ENCODE measurements at regions not wholly inside any gene's neighbourhood (a gene's known extent, or its start where the extent isn't known, plus 50 kb on each side); places are given as distances from the start of the nearest gene placed in this dataset.

DNA sequence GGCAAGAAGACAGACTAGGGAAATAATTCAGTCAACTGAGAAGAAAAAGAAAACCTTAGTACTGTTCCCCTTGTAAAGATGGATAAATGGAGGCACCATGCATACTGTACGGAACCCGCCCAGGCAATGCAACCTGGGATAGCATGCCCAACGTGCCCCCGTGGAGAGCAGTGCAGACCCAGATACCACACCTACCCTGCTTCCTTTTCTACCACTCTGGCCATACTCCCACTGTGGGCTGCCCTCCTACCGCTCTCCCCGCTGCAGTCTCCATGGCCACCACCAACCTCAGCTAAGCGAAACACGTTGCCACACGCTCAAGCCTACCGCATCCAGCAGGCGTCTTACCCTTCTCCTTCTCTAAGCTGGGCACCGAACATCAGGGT is 117.4 kb upstream of the SERPIND1 start:
- Histone ChIP-seq H2BK20ac (ENCODE audit: low read depth, low read length, poor library complexity, severe bottlenecking) (no peak overlapping the region), H3K9ac (ENCODE audit: extremely low read depth, insufficient read length, low read length) (no peak overlapping the region), H3K27ac (ENCODE audit: insufficient read length, low read depth, low read length) (no peak overlapping the region), H3K79me1 (ENCODE audit: insufficient read depth, low read depth, low read length, poor library complexity, severe bottlenecking) (no peaks in the 10 kb centered on the region), H3K27me3 (ENCODE audit: insufficient read depth, low read length) (no peaks in the 10 kb centered on the region), H2AK5ac (ENCODE audit: insufficient read length, low read length) (no peak overlapping the region), H4K5ac (ENCODE audit: insufficient read length, low read depth, low read length) (no peak overlapping the region), H3K4ac (ENCODE audit: low read depth, low read length) (no peak overlapping the region), H3K4me2 (ENCODE audit: insufficient read depth, insufficient read length, low read length) (no peak overlapping the region), H3T11ph (ENCODE audit: low read length) (no peak overlapping the region), H3K4me1 (ENCODE audit: insufficient read depth, low read length) (no peaks in the 10 kb centered on the region), H3K14ac (ENCODE audit: insufficient read depth, low read length) (peak overlapping the region; percentile 10; the same call in 1 of the 2 replicates), H4K20me1 (ENCODE audit: control insufficient read depth, insufficient read depth, insufficient read length) (no peaks in the 10 kb centered on the region), H3K23ac (ENCODE audit: insufficient read length, low read depth, low read length) (no peak overlapping the region), H3K56ac (ENCODE audit: insufficient read length, low read depth, low read length) (no peak overlapping the region), H3K18ac (ENCODE audit: insufficient read length, low read depth, low read length) (no peak overlapping the region), H3K23me2 (ENCODE audit: insufficient read length, low read depth, low read length, poor library complexity, severe bottlenecking) (no peaks in the 10 kb centered on the region), H2BK5ac (ENCODE audit: insufficient read length, low read length) (no peak overlapping the region), H3K79me2 (ENCODE audit: insufficient read depth, low read length) (no peaks in the 10 kb centered on the region), H3K9me3 (ENCODE audit: control insufficient read depth, low read depth, low read length) (no peaks in the 10 kb centered on the region), H2AFZ (ENCODE audit: low read length) (no peak overlapping the region), H2BK15ac (ENCODE audit: low read depth, low read length) (no peak overlapping the region), H4K8ac (replicated peaks; ENCODE audit: insufficient read length, low read depth, low read length) (no peak overlapping the region), H2BK120ac (ENCODE audit: low read depth, low read length, poor library complexity, severe bottlenecking) (no peak overlapping the region), H2BK12ac (ENCODE audit: insufficient read length, low read depth, low read length) (no peak overlapping the region), H4K91ac (ENCODE audit: insufficient read length, low read depth, low read length) (no peak overlapping the region)
- Mint-ChIP-seq H3K4me3 (no peak overlapping the region), H3K27ac (no peak overlapping the region), H3K4me1 (no peaks in the 10 kb centered on the region), H3K27me3 (ENCODE audit: low read depth) (peaks cover 25% of the 10 kb centered on the region), H3K9me3 (peaks cover 0 to 3% of the 10 kb centered on the region in 2 experiments; a peak in 1 of 5 replicates), H3K36me3 (ENCODE audit: insufficient read depth in 1 of 3, low read depth in 3 of 3) (no peaks in the 10 kb centered on the region)
- DNase-seq: peak; percentile 23
- no CpG with 5 or more reads among the region's 12 CpGs for WGBS (ENCODE audit: extremely low coverage, insufficient read length, low lambda C conversion rate)
- TF ChIP-seq, protein P1, sequence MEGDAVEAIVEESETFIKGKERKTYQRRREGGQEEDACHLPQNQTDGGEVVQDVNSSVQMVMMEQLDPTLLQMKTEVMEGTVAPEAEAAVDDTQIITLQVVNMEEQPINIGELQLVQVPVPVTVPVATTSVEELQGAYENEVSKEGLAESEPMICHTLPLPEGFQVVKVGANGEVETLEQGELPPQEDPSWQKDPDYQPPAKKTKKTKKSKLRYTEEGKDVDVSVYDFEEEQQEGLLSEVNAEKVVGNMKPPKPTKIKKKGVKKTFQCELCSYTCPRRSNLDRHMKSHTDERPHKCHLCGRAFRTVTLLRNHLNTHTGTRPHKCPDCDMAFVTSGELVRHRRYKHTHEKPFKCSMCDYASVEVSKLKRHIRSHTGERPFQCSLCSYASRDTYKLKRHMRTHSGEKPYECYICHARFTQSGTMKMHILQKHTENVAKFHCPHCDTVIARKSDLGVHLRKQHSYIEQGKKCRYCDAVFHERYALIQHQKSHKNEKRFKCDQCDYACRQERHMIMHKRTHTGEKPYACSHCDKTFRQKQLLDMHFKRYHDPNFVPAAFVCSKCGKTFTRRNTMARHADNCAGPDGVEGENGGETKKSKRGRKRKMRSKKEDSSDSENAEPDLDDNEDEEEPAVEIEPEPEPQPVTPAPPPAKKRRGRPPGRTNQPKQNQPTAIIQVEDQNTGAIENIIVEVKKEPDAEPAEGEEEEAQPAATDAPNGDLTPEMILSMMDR (conservative IDR thresholded peaks at IDR 0.05): no peak

All from H9 (cell line).